ENCODE measurements at regions not wholly inside any gene's neighbourhood (a gene's known extent, or its start where the extent isn't known, plus 50 kb on each side); places are given as distances from the start of the nearest gene placed in this dataset.

DNA sequence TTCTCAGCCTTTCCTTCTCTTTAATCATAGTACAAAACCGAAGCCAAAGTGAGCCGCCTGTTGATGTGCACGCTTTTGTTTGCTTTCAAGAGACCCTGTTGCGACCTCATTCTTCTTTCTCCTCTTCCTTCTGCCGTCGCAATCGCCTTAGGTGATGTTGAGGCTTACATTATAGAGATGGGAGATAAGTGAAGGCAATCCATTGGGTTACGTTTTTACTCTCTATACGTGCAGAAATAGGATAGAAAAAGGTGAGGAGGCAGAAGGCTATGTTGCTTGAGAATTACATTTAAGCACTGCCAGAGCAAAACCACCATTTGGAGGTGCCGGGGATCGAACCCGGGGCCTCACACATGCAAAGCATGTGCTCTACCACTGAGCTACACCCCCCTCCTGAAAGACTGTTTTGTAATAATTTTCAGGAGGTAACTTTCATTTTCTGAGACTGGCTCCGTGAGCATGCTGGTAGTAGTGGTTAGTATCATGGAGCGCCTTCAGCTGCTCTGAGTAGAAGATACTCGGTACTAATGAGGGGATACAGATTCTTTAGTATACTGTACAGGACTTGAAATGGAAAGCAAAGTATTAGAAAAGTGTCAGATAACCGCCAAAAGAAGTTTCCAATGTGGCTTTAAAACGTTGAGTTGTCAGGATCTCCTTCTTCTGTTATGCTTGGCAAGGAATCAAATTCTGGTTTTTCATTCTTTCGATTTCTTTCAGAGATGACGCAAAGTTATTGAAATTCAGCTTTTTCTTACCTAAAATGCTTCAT is 165.6 kb downstream of the TRIM27 start:
- Histone ChIP-seq H3K4me1 (no peaks in the 10 kb centered on the region), H3K27ac (no peak overlapping the region), H3K36me3 (no peaks in the 10 kb centered on the region), H3K4me3 (no peak overlapping the region), H3K9me3 (no peaks in the 10 kb centered on the region), H3K27me3 (no peaks in the 10 kb centered on the region)
- TF ChIP-seq, protein P1, sequence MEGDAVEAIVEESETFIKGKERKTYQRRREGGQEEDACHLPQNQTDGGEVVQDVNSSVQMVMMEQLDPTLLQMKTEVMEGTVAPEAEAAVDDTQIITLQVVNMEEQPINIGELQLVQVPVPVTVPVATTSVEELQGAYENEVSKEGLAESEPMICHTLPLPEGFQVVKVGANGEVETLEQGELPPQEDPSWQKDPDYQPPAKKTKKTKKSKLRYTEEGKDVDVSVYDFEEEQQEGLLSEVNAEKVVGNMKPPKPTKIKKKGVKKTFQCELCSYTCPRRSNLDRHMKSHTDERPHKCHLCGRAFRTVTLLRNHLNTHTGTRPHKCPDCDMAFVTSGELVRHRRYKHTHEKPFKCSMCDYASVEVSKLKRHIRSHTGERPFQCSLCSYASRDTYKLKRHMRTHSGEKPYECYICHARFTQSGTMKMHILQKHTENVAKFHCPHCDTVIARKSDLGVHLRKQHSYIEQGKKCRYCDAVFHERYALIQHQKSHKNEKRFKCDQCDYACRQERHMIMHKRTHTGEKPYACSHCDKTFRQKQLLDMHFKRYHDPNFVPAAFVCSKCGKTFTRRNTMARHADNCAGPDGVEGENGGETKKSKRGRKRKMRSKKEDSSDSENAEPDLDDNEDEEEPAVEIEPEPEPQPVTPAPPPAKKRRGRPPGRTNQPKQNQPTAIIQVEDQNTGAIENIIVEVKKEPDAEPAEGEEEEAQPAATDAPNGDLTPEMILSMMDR (IDR thresholded peaks at IDR 0.05): no peak
- TF ChIP-seq POLR2A (IDR thresholded peaks at IDR 0.05): no peak
- no peak for DNase-seq

DNA sequence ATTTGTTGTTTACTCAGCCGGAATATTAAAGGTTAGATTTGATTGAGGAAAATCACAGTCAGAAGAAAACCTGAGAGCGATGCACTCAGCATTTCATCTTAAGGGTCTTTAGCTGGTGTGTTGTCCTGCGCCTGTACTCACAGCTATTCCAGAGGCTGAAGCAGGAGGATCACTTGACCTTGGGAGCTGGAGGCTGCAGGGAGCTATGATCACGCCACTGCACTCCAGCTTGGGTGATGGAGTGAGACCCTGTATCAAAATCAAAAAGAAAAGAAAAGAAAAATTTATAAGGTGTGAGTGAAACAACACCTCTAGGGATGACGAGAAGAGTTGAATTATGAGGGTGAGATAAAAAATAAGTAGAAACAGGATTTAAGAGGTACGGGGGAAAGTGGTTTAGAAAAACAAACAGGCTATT is 165.0 kb downstream of the TRIM27 start:
- no peaks in the 10 kb centered on the region for H3K36me3 ChIP-seq
- no peaks in the 10 kb centered on the region for H3K27me3 ChIP-seq
- no peak overlapping the region for H3K27ac ChIP-seq
- H3K4me1 ChIP-seq: no peaks in the 10 kb centered on the region
- no peaks in the 10 kb centered on the region for H3K9me3 ChIP-seq
- H3K4me3 ChIP-seq: no peak overlapping the region
- no peak for TF ChIP-seq POLR2A (IDR thresholded peaks at IDR 0.05)
- TF ChIP-seq, protein P1 (IDR thresholded peaks at IDR 0.05): no peak
- DNase-seq: no peak

DNA sequence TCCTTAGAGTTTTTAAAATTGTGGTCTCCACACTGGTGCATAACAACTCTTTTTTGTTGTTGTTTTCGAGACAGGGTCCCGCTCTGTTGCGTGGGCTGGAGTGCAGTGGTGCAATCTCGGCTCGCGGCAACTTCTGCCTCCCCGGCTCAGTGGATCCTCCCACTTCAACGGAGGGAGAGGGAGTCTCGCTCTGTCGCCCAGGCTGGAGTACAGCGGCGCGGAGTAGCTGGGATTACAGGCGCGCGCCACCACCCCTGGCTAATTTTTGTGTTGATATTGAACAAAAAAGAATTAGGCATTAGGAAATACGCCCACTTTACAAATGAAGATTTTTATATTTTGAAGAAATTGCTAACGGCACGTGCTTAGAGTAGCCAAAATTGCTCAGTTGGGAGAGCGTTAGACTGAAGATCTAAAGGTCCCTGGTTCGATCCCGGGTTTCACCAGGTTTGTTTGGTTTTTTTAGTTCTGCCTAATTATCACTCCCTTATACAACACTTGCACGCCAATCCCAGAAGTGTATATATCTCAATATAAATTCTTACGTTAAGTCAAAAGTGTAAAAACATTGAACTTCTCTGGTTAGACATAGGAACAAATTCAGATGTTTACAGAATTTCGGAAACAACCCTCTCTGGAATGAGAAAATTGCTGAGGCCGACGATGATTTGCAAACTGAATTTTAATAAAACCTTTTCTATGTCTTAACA is 159.6 kb downstream of the TRIM27 start:
- Histone ChIP-seq H3K4me3 (no peak overlapping the region), H3K27me3 (peaks cover 0 to 3% of the 10 kb centered on the region in 2 donors), H3K27ac (no peak overlapping the region), H3K36me3 (no peaks in the 10 kb centered on the region), H3K9me3 (no peaks in the 10 kb centered on the region), H3K4me1 (no peaks in the 10 kb centered on the region)
- DNase-seq: no peak
- TF ChIP-seq, protein P1 (IDR thresholded peaks at IDR 0.05): no peak
- no peak for TF ChIP-seq POLR2A (IDR thresholded peaks at IDR 0.05)

DNA sequence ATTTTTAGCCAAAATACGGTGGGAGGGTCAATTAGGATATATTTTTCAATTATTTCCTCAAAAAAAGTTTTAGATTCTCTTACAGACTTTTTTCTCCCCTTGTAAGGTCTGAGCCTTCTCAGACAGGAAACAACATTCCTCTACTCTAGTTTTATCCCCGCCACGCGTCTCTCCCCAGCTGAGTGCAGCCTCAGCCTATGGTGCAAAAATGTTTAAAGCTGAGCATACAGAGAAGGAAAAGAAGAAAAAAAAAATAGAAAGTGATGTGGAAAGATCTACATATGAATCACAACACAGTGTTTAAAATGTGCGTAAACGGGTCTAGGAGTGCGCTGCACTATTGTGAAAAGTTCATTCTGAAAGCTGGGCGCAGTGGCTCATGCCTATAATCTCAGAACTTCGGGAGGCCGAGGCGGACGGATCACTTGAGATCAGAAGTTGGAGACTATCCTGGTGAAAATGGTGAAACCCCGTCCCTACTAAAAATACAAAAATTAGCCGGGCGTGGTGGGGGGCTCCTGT is 159.0 kb downstream of the TRIM27 start:
- H3K4me1 ChIP-seq: no peaks in the 10 kb centered on the region
- H3K36me3 ChIP-seq: no peaks in the 10 kb centered on the region
- H3K27ac ChIP-seq: no peak overlapping the region
- H3K27me3 ChIP-seq: peaks cover 0 to 3% of the 10 kb centered on the region in 2 donors
- DNase-seq: no peak
- TF ChIP-seq, protein P1 (IDR thresholded peaks at IDR 0.05): no peak
- no peak for TF ChIP-seq POLR2A (IDR thresholded peaks at IDR 0.05)
- H3K4me3 ChIP-seq: no peak overlapping the region
- H3K9me3 ChIP-seq: no peaks in the 10 kb centered on the region

DNA sequence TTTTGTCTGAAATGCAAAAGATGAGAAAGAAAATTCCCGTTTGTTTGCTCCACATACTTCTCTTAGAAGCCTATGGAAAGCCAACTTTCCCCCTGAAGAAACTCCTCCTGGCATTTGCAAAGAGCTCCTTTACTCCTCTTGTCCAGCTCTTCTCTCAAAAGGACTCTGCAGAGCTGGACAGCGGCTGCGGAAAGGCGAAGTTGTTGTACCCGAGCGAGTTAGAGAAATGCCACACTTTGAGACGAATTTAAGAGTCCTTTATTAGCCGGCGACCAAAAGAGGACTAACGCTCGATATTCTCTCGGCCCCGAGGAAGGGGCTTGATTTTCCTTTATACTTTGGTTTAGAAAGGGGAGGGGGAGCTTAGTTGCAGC is 157.8 kb downstream of the TRIM27 start:
- TF ChIP-seq, protein P1 (IDR thresholded peaks at IDR 0.05): no peak
- TF ChIP-seq POLR2A (IDR thresholded peaks at IDR 0.05): no peak
- H3K9me3 ChIP-seq: no peaks in the 10 kb centered on the region
- H3K4me1 ChIP-seq: no peaks in the 10 kb centered on the region
- H3K4me3 ChIP-seq: no peak overlapping the region
- H3K27me3 ChIP-seq: peaks cover 0 to 3% of the 10 kb centered on the region in 2 donors
- DNase-seq: no peak
- no peak overlapping the region for H3K27ac ChIP-seq
- no peaks in the 10 kb centered on the region for H3K36me3 ChIP-seq
